DOHH2 (cell line): ENCODE measurements at regions not wholly inside any gene's neighbourhood (a gene's known extent, or its start where the extent isn't known, plus 50 kb on each side); places are given as distances from the start of the nearest gene placed in this dataset.

Experiments
- H3F3A ChIP-seq: fragments of 200-600 bp; sonication (generic), shearing (Covaris generic); 2 replicates; pipeline ENCODE4 v1.6.0; 2016; ENCODE audit warnings: antibody characterized with exemption, mild to moderate bottlenecking; ENCODE audit not compliant: control insufficient read depth, insufficient read depth
- H3K27ac ChIP-seq: fragments of 200-600 bp; sonication (generic); 2 replicates; pipeline ENCODE4 v1.5.1; 2014; ENCODE audit warnings: low read depth, mild to moderate bottlenecking, low read length, moderate library complexity
- H3K27me3 ChIP-seq: fragments of 200-600 bp; sonication (generic); 2 replicates; pipeline ENCODE4 v1.6.1; 2014; ENCODE audit warnings: mild to moderate bottlenecking, low read length, mixed read lengths; ENCODE audit not compliant: control insufficient read depth
- H3K36me3 ChIP-seq: fragments of 200-600 bp; sonication (generic); 2 replicates; pipeline ENCODE4 v1.6.1; 2014; ENCODE audit warnings: mild to moderate bottlenecking, low read length, moderate library complexity, mixed read lengths; ENCODE audit not compliant: control insufficient read depth
- H3K4me1 ChIP-seq: fragments of 200-600 bp; sonication (generic); 2 replicates; pipeline ENCODE4 v1.6.1; 2014; ENCODE audit warnings: mild to moderate bottlenecking, low read length, mixed read lengths; ENCODE audit not compliant: control insufficient read depth
- H3K4me2 ChIP-seq: fragments of 200-600 bp; sonication (generic); 2 replicates; pipeline ENCODE4 v1.6.0; 2014; ENCODE audit warnings: mild to moderate bottlenecking, low read length, moderate library complexity
- H3K4me3 ChIP-seq: fragments of 200-600 bp; sonication (generic); 2 replicates; pipeline ENCODE4 v1.5.1; 2014; ENCODE audit warnings: mild to moderate bottlenecking, low read length, mixed read lengths
- H3K79me2 ChIP-seq: fragments of 200-600 bp; sonication (generic); 2 replicates; pipeline ENCODE4 v1.6.1; 2014; ENCODE audit warnings: mild to moderate bottlenecking, low read length, mixed read lengths; ENCODE audit not compliant: control insufficient read depth
- H3K9me2 ChIP-seq: fragments of 200-600 bp; sonication (generic); replicated peaks from 2 replicates; pipeline ENCODE4 v1.6.1; 2014; ENCODE audit warnings: mild to moderate bottlenecking, low read length, mixed read lengths; ENCODE audit not compliant: control insufficient read depth
- H3K9me3 ChIP-seq: fragments of 200-600 bp; sonication (generic); 2 replicates; pipeline ENCODE4 v1.6.1; 2014; ENCODE audit warnings: antibody characterized with exemption, low read length, mixed read lengths; ENCODE audit not compliant: control insufficient read depth, insufficient read depth
- H4K20me1 ChIP-seq: fragments of 200-600 bp; sonication (generic); 2 replicates; pipeline ENCODE4 v1.6.0; 2014; ENCODE audit warnings: low read depth, mild to moderate bottlenecking, antibody characterized with exemption, low read length, moderate library complexity; ENCODE audit not compliant: control insufficient read depth, insufficient read depth
- CTCF ChIP-seq: fragments of 200-600 bp; sonication (generic); IDR thresholded peaks from one replicate; pipeline ENCODE4 v1.5.1; 2014; ENCODE audit warnings: antibody characterized with exemption, mild to moderate bottlenecking, low read depth, low read length; ENCODE audit not compliant: poor library complexity, severe bottlenecking
- EZH2phosphoT487 ChIP-seq: fragments of 200-600 bp; sonication (generic); IDR thresholded peaks from 2 replicates; pipeline ENCODE4 v1.6.1; 2017; ENCODE audit warnings: borderline replicate concordance, mild to moderate bottlenecking, antibody characterized with exemption, low read length, moderate library complexity, mixed read lengths

GRCh38 chrX:117641913-117642656 lies 474.5 kb downstream of the KLHL13 start:
- no peak for TF ChIP-seq EZH2phosphoT487
- no peak for TF ChIP-seq CTCF
- no peaks in the 10 kb centered on the region for H3K9me2 ChIP-seq
- H3K4me2 ChIP-seq = no peak overlapping the region

DNA sequence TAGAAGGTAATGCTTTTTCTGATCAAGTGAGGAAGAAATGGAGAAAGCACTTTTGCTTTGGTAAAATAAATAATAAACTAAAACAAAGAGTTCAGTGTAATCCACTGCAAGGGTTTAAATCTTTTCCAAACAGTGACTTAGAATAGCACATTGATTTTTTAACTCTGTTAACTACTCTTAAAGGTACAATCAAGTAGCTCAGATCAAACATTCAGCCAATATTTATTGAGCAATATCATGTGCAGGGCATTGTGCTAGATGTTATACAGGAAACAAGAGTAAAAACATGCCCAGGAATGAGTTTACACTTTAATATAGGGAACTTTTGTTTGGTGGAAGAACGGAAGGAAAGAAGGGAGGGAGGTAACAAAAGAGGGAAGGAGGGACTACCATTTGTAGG lies 479.8 kb downstream of the KLHL13 start:
- H4K20me1 ChIP-seq = no peaks in the 10 kb centered on the region
- no peak overlapping the region for H3K4me2 ChIP-seq
- no peaks in the 10 kb centered on the region for H3K4me1 ChIP-seq
- no peaks in the 10 kb centered on the region for H3K27me3 ChIP-seq
- no peaks in the 10 kb centered on the region for H3K9me2 ChIP-seq
- TF ChIP-seq EZH2phosphoT487 (no peak), CTCF (no peak)
- H3F3A ChIP-seq = no peaks in the 10 kb centered on the region
- H3K36me3 ChIP-seq = no peaks in the 10 kb centered on the region
- no peak overlapping the region for H3K4me3 ChIP-seq
- H3K9me3 ChIP-seq = no peaks in the 10 kb centered on the region
- no peaks in the 10 kb centered on the region for H3K79me2 ChIP-seq
- H3K27ac ChIP-seq = no peak overlapping the region

More at GRCh38 chrX:117641913-117642656, 474.5 kb downstream of the KLHL13 start:
- no peaks in the 10 kb centered on the region for H3K4me1 ChIP-seq
- no peaks in the 10 kb centered on the region for H3K27me3 ChIP-seq
- no peaks in the 10 kb centered on the region for H4K20me1 ChIP-seq
- H3K27ac ChIP-seq = no peak overlapping the region
- no peaks in the 10 kb centered on the region for H3K9me3 ChIP-seq
- H3K79me2 ChIP-seq = no peaks in the 10 kb centered on the region
- H3F3A ChIP-seq = no peaks in the 10 kb centered on the region
- H3K4me3 ChIP-seq = no peak overlapping the region
- no peaks in the 10 kb centered on the region for H3K36me3 ChIP-seq

DNA sequence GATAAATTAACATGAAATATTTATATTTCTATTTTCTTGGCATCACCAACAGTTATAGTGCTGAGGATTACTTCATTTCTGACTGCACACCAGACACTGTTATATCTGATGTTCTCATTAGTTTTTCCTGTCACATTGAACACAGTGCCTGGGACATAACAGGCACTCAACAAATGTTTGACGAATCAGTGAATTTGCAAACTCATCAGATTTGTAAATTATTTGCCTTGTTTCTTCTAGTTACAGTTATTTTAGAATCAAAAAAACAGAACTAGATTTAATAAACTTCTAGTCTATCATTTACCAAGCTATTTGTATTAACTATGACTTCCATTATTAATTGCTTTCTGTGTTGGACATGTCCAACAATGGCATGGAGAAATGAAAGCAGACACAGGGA lies 483.3 kb downstream of the KLHL13 start:
- Histone ChIP-seq H3K9me2 (no peaks in the 10 kb centered on the region), H3K4me3 (no peak overlapping the region), H3K79me2 (no peaks in the 10 kb centered on the region), H3K9me3 (no peaks in the 10 kb centered on the region), H3F3A (no peaks in the 10 kb centered on the region), H3K27me3 (no peaks in the 10 kb centered on the region), H3K4me2 (no peak overlapping the region), H3K36me3 (no peaks in the 10 kb centered on the region), H3K27ac (no peak overlapping the region), H3K4me1 (no peaks in the 10 kb centered on the region), H4K20me1 (no peaks in the 10 kb centered on the region)
- TF ChIP-seq EZH2phosphoT487 (no peak), CTCF (no peak)
